Hepatocyte (in vitro differentiated cells): ENCODE measurements at regions not wholly inside any gene's neighbourhood (a gene's known extent, or its start where the extent isn't known, plus 50 kb on each side); places are given as distances from the start of the nearest gene placed in this dataset.

Experiments
- EZH2 ChIP-seq: fragments of 200-600 bp; sonication (generic); IDR thresholded peaks from 2 replicates; pipeline ENCODE4 v1.6.1; 2016; ENCODE audit warnings: antibody characterized with exemption, mild to moderate bottlenecking, borderline replicate concordance
- TF ChIP-seq, protein P1 (sequence below): fragments of 200-600 bp; sonication (generic); IDR thresholded peaks from 2 replicates; pipeline ENCODE4 v1.5.1; 2016; ENCODE audit warnings: antibody characterized with exemption, mild to moderate bottlenecking; ENCODE audit not compliant: poor library complexity

DNA sequence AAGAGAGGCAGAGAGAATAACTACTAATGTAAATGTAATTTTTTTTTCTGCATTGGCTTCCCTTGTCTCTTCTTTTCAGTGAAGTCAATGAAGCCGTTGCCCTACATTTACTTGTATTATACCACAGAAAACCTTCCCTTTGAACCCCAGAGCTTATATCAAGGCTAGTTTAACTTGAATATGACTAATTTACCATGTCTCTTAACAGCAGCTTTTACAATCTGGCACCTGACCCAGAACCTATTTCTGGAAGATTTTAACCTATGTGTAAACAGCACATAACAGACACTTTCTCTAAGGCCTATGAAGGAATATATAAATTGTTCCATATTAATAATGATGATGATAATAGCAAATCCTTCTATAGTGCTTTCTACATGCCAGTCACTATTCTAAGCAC, 580.5 kb upstream of the NXPH2 start:
- no peak for TF ChIP-seq EZH2
- TF ChIP-seq, protein P1, sequence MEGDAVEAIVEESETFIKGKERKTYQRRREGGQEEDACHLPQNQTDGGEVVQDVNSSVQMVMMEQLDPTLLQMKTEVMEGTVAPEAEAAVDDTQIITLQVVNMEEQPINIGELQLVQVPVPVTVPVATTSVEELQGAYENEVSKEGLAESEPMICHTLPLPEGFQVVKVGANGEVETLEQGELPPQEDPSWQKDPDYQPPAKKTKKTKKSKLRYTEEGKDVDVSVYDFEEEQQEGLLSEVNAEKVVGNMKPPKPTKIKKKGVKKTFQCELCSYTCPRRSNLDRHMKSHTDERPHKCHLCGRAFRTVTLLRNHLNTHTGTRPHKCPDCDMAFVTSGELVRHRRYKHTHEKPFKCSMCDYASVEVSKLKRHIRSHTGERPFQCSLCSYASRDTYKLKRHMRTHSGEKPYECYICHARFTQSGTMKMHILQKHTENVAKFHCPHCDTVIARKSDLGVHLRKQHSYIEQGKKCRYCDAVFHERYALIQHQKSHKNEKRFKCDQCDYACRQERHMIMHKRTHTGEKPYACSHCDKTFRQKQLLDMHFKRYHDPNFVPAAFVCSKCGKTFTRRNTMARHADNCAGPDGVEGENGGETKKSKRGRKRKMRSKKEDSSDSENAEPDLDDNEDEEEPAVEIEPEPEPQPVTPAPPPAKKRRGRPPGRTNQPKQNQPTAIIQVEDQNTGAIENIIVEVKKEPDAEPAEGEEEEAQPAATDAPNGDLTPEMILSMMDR = no peak
